HEK293T (cell line): ENCODE measurements at regions not wholly inside any gene's neighbourhood (a gene's known extent, or its start where the extent isn't known, plus 50 kb on each side); places are given as distances from the start of the nearest gene placed in this dataset.

Experiments used
- CTCF ChIA-PET: fragments of 350-600 bp; formaldehyde crosslinking; extraction: SDS; loops from one replicate; lab custom pipeline; 2021; ENCODE audit warnings: antibody characterized with exemption, inconsistent platforms; lab: Yijun Ruan, JAX
- POLR2A ChIA-PET: fragments of 350-600 bp; formaldehyde crosslinking; extraction: SDS; loops from one replicate; lab custom pipeline; 2020; ENCODE audit warnings: antibody characterized with exemption, inconsistent platforms; lab: Yijun Ruan, JAX
- DNase-seq: peaks from one replicate; pipeline ENCODE4 v3.0.0; 2012; ENCODE audit warnings: mixed read lengths; ENCODE audit errors: extremely low spot score
- ARNT ChIP-seq: fragments of 450-650 bp; IDR thresholded peaks from 2 replicates; pipeline ENCODE4 v1.6.1; 2017; ENCODE audit warnings: mild to moderate bottlenecking
- BHLHE40 ChIP-seq: fragments of 450-650 bp; IDR thresholded peaks from 2 replicates; pipeline ENCODE4 v1.6.1; 2016; ENCODE audit warnings: mild to moderate bottlenecking, moderate library complexity, borderline replicate concordance
- CTBP1 ChIP-seq: fragments of 450-650 bp; IDR thresholded peaks from 2 replicates; pipeline ENCODE4 v1.6.1; 2016; ENCODE audit warnings: borderline replicate concordance
- ELF4 ChIP-seq: fragments of 450-650 bp; IDR thresholded peaks from 2 replicates; pipeline ENCODE4 v1.6.1; 2017; ENCODE audit warnings: antibody characterized with exemption
- FOXA1 ChIP-seq: fragments of 450-650 bp; IDR thresholded peaks from 2 replicates; pipeline ENCODE4 v1.6.1; 2016; ENCODE audit warnings: mild to moderate bottlenecking
- FOXK2 ChIP-seq: fragments of 450-650 bp; IDR thresholded peaks from 2 replicates; pipeline ENCODE4 v1.6.1; 2016; ENCODE audit warnings: mild to moderate bottlenecking
- FOXM1 ChIP-seq: fragments of 450-650 bp; IDR thresholded peaks from 2 replicates; pipeline ENCODE4 v1.6.1; 2017; ENCODE audit warnings: mild to moderate bottlenecking, borderline replicate concordance
- HDGF ChIP-seq: fragments of 450-650 bp; IDR thresholded peaks from 2 replicates; pipeline ENCODE4 v1.6.1; 2017; ENCODE audit warnings: antibody characterized with exemption, borderline replicate concordance
- L3MBTL2 ChIP-seq: fragments of 450-650 bp; conservative IDR thresholded peaks from 2 replicates; pipeline ENCODE4 v1.6.1; 2016; ENCODE audit warnings: mild to moderate bottlenecking
- LEF1 ChIP-seq: fragments of 450-650 bp; IDR thresholded peaks from 2 replicates; pipeline ENCODE4 v1.6.1; 2017; ENCODE audit warnings: mild to moderate bottlenecking, borderline replicate concordance
- NFRKB ChIP-seq: fragments of 450-650 bp; IDR thresholded peaks from 2 replicates; pipeline ENCODE4 v1.6.1; 2016; ENCODE audit warnings: mild to moderate bottlenecking, moderate library complexity
- SP1 ChIP-seq: fragments of 450-650 bp; IDR thresholded peaks from 2 replicates; pipeline ENCODE4 v1.6.1; 2017
- SUZ12 ChIP-seq: fragments of 450-650 bp; IDR thresholded peaks from 2 replicates; pipeline ENCODE4 v1.6.1; 2016; ENCODE audit warnings: mild to moderate bottlenecking
- TARDBP ChIP-seq: fragments of 450-650 bp; IDR thresholded peaks from 2 replicates; pipeline ENCODE4 v1.6.1; 2016
- ZNF384 ChIP-seq: fragments of 450-650 bp; IDR thresholded peaks from 2 replicates; pipeline ENCODE4 v1.6.1; 2016
- TF ChIP-seq, protein P1 (sequence below): fragments of 450-650 bp; IDR thresholded peaks from 2 replicates; pipeline ENCODE4 v1.6.1; 2016

DNA sequence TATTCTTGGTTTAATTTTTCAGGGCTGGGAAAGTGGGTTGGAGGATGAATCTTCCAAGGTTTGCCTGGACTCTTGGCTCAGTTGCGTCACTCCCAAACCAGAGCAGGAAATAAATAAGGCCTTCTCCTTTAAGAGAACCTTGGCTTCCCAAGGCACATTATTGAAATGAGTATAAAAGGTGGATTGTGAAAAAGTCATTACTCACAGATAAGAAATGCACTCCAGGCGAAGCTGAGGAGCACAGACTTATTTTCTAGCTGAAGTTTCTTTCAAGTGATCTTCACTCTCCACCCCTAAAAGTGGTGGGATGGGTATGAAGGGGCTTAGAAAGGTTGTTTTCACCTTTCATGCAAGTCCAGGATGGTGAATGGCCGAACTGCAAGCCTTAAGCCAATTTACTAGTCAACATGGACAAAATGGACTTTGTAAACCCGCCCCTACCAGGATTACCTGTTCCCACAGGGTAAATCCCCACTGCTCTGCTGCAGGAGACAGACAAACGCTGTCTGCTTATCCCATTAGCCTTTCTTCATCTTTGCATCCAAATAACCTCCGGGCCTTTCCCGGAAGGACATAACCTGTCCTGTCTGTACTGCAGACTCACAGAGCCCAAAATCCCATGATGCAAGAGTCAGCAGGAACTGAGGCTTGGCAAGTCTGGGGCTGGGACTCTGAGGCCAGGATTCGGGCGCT, 207.6 kb downstream of the BCL11B start:
- TF ChIP-seq CTBP1 (no peak), ARNT (no peak), FOXA1 (no peak), ELF4 (no peak), ZNF384 (no peak), BHLHE40 (no peak), FOXK2 (no peak), SUZ12 (no peak), SP1 (no peak), HDGF (no peak), TARDBP (no peak), FOXM1 (no peak), L3MBTL2 (no peak)
- TF ChIP-seq, protein P1, sequence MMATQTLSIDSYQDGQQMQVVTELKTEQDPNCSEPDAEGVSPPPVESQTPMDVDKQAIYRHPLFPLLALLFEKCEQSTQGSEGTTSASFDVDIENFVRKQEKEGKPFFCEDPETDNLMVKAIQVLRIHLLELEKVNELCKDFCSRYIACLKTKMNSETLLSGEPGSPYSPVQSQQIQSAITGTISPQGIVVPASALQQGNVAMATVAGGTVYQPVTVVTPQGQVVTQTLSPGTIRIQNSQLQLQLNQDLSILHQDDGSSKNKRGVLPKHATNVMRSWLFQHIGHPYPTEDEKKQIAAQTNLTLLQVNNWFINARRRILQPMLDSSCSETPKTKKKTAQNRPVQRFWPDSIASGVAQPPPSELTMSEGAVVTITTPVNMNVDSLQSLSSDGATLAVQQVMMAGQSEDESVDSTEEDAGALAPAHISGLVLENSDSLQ: no peak
- DNase-seq: no peak
- POLR2A ChIA-PET: no interaction called here
- CTCF ChIA-PET: no interaction called here

- POLR2A ChIA-PET: no interaction called here
- TF ChIP-seq CTBP1: no peak
- TF ChIP-seq FOXA1: no peak
- TF ChIP-seq NFRKB: no peak
- no peak for TF ChIP-seq ELF4
- TF ChIP-seq ARNT: no peak
- TF ChIP-seq ZNF384: no peak
- no peak for TF ChIP-seq TARDBP
- CTCF ChIA-PET: no interaction called here
- DNase-seq: no peak
Observed at GRCh38 chr14:99065551-99065950, 206.4 kb downstream of the BCL11B start.

DNA sequence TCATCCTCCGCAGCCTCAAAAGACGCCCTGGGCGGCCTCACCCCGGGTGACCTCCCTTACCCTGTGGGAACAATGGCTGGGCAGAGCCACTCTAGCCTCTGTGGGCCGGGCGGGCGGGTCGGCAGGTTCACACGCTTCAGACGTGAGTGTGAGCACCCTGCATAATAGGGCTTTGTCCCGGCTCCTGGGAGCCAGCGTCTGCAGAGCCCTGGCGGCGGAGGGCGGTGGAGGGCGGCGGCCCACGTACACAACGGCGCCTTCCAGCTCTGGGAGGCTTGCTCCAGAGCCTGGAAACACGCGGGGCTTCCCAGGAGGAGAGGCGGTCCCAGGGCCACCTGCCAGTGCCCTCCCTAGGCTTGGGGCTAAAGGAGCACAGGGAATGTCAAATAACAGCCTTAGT, 205.6 kb downstream of the BCL11B start:
- POLR2A ChIA-PET: no interaction called here

DNA sequence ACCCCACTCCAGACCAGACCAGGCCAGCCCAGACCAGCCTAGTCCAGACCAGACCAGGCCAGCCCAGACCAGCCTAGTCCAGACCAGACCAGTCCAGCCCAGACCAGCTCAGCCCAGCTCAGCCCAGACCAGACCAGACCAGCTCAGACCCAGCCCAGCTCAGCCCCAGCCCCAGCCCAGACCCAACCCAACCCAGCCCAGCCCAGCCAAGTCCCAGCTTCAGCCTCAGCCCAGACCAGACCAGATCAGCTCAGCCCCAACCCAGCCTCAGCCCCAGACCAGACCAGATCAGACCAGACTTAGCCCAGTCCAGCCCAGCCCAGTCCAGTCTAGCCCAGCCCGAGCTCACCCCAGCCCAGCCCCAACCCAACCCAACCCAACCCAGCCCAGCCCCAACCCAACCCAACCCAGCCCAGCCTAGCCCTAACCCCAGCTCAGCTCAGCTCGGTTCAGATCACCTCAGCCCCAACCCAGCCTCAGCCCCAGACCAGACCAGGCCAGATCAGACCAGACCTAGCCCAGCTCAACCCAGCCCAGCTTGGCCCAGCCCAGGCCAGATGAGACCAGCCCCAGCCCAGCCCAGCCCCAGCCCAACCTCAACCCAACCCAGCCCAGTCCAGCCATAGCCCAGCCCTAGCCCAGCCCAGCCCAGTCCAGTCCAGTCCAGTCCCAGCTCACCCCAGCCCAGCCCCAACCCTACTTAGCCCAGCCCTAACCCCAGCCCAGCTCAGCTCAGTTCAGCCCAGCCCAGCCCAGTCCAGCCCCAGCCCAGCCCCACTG, 204.7 kb downstream of the BCL11B start:
- no peak for DNase-seq
- TF ChIP-seq FOXK2 (no peak), L3MBTL2 (no peak), SP1 (no peak), TARDBP (no peak), LEF1 (no peak), FOXA1 (no peak), SUZ12 (no peak)
- TF ChIP-seq, protein P1: no peak
- ChIA-PET CTCF (no interaction called here), POLR2A (no interaction called here)

More for the DNA sequence above, 205.6 kb downstream of the BCL11B start:
- TF ChIP-seq ELF4 (no peak), TARDBP (no peak), SUZ12 (no peak), HDGF (no peak), CTBP1 (no peak), FOXM1 (no peak), FOXA1 (no peak), SP1 (no peak), L3MBTL2 (no peak), ARNT (no peak), BHLHE40 (no peak), NFRKB (no peak)
- TF ChIP-seq, protein P1: no peak
- CTCF ChIA-PET: no interaction called here
- no peak for DNase-seq

- ChIA-PET CTCF (no interaction called here), POLR2A (no interaction called here)
- no peak for TF ChIP-seq NFRKB
- TF ChIP-seq FOXA1: no peak
- no peak for TF ChIP-seq FOXK2
- no peak for TF ChIP-seq SP1
- TF ChIP-seq ELF4: no peak
- TF ChIP-seq LEF1: no peak
- TF ChIP-seq HDGF: no peak
- TF ChIP-seq SUZ12: no peak
- no peak for TF ChIP-seq TARDBP
- no peak for TF ChIP-seq BHLHE40
- TF ChIP-seq CTBP1: no peak
- no peak for TF ChIP-seq ARNT
- no peak for TF ChIP-seq FOXM1
- TF ChIP-seq L3MBTL2: no peak
- no peak for TF ChIP-seq ZNF384
- TF ChIP-seq, protein P1: no peak
- DNase-seq: no peak
Observed at GRCh38 chr14:99067927-99068326, 204.1 kb downstream of the BCL11B start.

- no peak for DNase-seq
- no peak for TF ChIP-seq ELF4
- no peak for TF ChIP-seq FOXM1
- TF ChIP-seq NFRKB: no peak
- no peak for TF ChIP-seq ARNT
- no peak for TF ChIP-seq SUZ12
- no peak for TF ChIP-seq L3MBTL2
- no peak for TF ChIP-seq CTBP1
- no peak for TF ChIP-seq HDGF
- TF ChIP-seq LEF1: no peak
- no peak for TF ChIP-seq FOXK2
- no peak for TF ChIP-seq ZNF384
- TF ChIP-seq BHLHE40: no peak
- TF ChIP-seq, protein P1: no peak
- CTCF ChIA-PET: no interaction called here
- POLR2A ChIA-PET: no interaction called here
Observed at GRCh38 chr14:99069946-99070345, 202.1 kb downstream of the BCL11B start.
